ENCODE measurements at regions not wholly inside any gene's neighbourhood (a gene's known extent, or its start where the extent isn't known, plus 50 kb on each side); places are given as distances from the start of the nearest gene placed in this dataset.

- CTCF ChIA-PET = no interaction called here
- 41% methylated on average over 10 of the region's 10 CpGs for WGBS (ENCODE audit: low lambda C conversion rate)
These were observed 207.1 kb downstream of the ERMARD start for GRCh38 chr6:169958510-169958909.

DNA sequence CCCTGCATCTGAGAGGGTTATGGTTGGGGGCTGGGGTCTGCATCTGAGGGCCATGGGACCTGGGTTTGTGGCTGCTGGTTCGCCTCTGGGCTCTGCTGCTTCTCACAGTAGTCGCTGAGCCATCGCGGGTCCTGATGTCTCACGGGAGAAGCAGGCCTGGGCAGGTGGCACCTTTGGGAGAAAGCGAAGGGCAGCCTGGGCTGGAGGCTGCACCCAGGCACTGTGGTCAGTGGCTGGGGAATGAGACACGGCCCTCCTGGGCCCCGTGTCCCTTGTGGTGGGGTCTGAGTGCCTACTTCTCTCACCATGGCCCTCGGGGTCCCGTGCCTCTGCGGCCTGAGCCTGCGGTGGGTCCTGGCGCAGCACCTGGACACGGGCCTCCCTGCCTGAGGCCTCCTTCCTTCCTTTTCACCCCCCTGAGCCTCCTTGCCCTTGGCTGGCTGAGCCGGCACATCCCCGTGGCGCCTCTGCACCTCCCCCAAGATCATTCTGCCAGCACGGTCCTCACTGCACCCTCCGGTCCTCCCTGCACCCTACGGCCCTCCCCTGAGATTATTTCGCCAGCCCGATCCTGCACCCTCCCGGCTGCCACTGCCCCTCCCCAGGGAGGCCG, 206.0 kb downstream of the ERMARD start:
- H2AFZ ChIP-seq (ENCODE audit: low read depth) = no peak overlapping the region
- POLR2A ChIA-PET = no interaction called here
- CTCF ChIA-PET = no interaction called here
- TF ChIP-seq RCOR1 (IDR thresholded peaks at IDR 0.05; ENCODE audit: low read length) (no peak), JUND (IDR thresholded peaks at IDR 0.05) (no peak), USF1 (IDR thresholded peaks at IDR 0.05; ENCODE audit: borderline replicate concordance, low read depth) (no peak)
- peaks cover 0 to 10% of the 10 kb centered on the region in 2 experiments; a peak in 1 of 4 replicates for H3K4me1 ChIP-seq (ENCODE audit: control insufficient read depth in 1 of 2, insufficient read depth in 2 of 2, low read depth in 1 of 2, low read length in 1 of 2)
- peak; percentile 20 for DNase-seq
- no peak overlapping the region for H3K9ac ChIP-seq
- no peaks in the 10 kb centered on the region for H3K9me2 ChIP-seq
- H3K9me3 ChIP-seq = no peaks in the 10 kb centered on the region
- no peak overlapping the region for H3K4me3 ChIP-seq (ENCODE audit: low read depth in 2 of 2, low read length in 1 of 2)
- H3K27ac ChIP-seq (ENCODE audit: low read depth in 2 of 2, low read length in 1 of 2) = no peak overlapping the region
- H3K27me3 ChIP-seq (ENCODE audit: insufficient read depth) = no peaks in the 10 kb centered on the region
- no peaks in the 10 kb centered on the region for H4K20me1 ChIP-seq (ENCODE audit: insufficient read depth)
- H3F3A ChIP-seq (replicated peaks; ENCODE audit: insufficient read depth) = no peaks in the 10 kb centered on the region
- H3K79me2 ChIP-seq (ENCODE audit: insufficient read depth) = no peaks in the 10 kb centered on the region
- no peaks in the 10 kb centered on the region for H3K36me3 ChIP-seq (replicated peaks in 1 of 2; ENCODE audit: control insufficient read depth in 1 of 2, insufficient read depth in 2 of 2, low read length in 1 of 2)
- no peak overlapping the region for H3K4me2 ChIP-seq
- 60% methylated on average over 9 of the region's 24 CpGs for WGBS (ENCODE audit: low lambda C conversion rate)

More at GRCh38 chr6:169958510-169958909, 207.1 kb downstream of the ERMARD start:
- DNase-seq = no peak
- Histone ChIP-seq H3K36me3 (replicated peaks in 1 of 2; ENCODE audit: control insufficient read depth in 1 of 2, insufficient read depth in 2 of 2, low read length in 1 of 2) (no peaks in the 10 kb centered on the region), H3K9ac (no peak overlapping the region), H4K20me1 (ENCODE audit: insufficient read depth) (no peaks in the 10 kb centered on the region), H2AFZ (ENCODE audit: low read depth) (no peak overlapping the region), H3K4me2 (no peak overlapping the region), H3F3A (replicated peaks; ENCODE audit: insufficient read depth) (no peaks in the 10 kb centered on the region), H3K27ac (ENCODE audit: low read depth in 2 of 2, low read length in 1 of 2) (no peak overlapping the region), H3K4me1 (ENCODE audit: control insufficient read depth in 1 of 2, insufficient read depth in 2 of 2, low read depth in 1 of 2, low read length in 1 of 2) (peaks cover 0 to 10% of the 10 kb centered on the region in 2 experiments; a peak in 1 of 4 replicates), H3K79me2 (ENCODE audit: insufficient read depth) (no peaks in the 10 kb centered on the region), H3K9me2 (no peaks in the 10 kb centered on the region), H3K27me3 (ENCODE audit: insufficient read depth) (no peaks in the 10 kb centered on the region), H3K4me3 (ENCODE audit: low read depth in 2 of 2, low read length in 1 of 2) (no peak overlapping the region), H3K9me3 (no peaks in the 10 kb centered on the region)
- no peak for TF ChIP-seq CHD2 (IDR thresholded peaks at IDR 0.05; ENCODE audit: low read length, partially characterized antibody)
- no peak for TF ChIP-seq MEF2A (IDR thresholded peaks at IDR 0.05; ENCODE audit: borderline replicate concordance, low read depth)
- no peak for TF ChIP-seq YY1 (IDR thresholded peaks at IDR 0.05; ENCODE audit: low read depth)
- TF ChIP-seq, protein P1, sequence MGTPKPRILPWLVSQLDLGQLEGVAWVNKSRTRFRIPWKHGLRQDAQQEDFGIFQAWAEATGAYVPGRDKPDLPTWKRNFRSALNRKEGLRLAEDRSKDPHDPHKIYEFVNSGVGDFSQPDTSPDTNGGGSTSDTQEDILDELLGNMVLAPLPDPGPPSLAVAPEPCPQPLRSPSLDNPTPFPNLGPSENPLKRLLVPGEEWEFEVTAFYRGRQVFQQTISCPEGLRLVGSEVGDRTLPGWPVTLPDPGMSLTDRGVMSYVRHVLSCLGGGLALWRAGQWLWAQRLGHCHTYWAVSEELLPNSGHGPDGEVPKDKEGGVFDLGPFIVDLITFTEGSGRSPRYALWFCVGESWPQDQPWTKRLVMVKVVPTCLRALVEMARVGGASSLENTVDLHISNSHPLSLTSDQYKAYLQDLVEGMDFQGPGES (IDR thresholded peaks at IDR 0.05; ENCODE audit: low read depth, low read length) = no peak
- POLR2A ChIA-PET = no interaction called here

- DNase-seq = peak; percentile 4
- TF ChIP-seq FOXJ3 (CRISPR knock-in tag; IDR thresholded peaks at IDR 0.05) (no peak), USF2 (IDR thresholded peaks at IDR 0.05; ENCODE audit: borderline replicate concordance, low read depth, low read length) (no peak), FOXM1 (IDR thresholded peaks at IDR 0.05; ENCODE audit: low read depth) (no peak), MXI1 (IDR thresholded peaks at IDR 0.05; ENCODE audit: low read depth, low read length) (no peak), SIN3A (IDR thresholded peaks at IDR 0.05; ENCODE audit: borderline replicate concordance, low read depth, low read length) (no peak), RFX5 (IDR thresholded peaks at IDR 0.05; ENCODE audit: low read length) (no peak), GABPA (IDR thresholded peaks at IDR 0.05; ENCODE audit: low read depth) (no peak), FOSL2 (IDR thresholded peaks at IDR 0.05; ENCODE audit: borderline replicate concordance, low read depth) (no peak), POLR2AphosphoS5 (IDR thresholded peaks at IDR 0.05; ENCODE audit: low read depth, low read length) (no peak), EZH2phosphoT487 (IDR thresholded peaks at IDR 0.05; ENCODE audit: borderline replicate concordance, low read depth) (no peak)
- H4K20me1 ChIP-seq (ENCODE audit: insufficient read depth) = no peaks in the 10 kb centered on the region
These were observed 205.2 kb downstream of the ERMARD start for GRCh38 chr6:169956580-169956979.

More at GRCh38 chr6:169956580-169956979, 205.2 kb downstream of the ERMARD start:
- WGBS (ENCODE audit: low lambda C conversion rate) = 59% methylated on average over 5 of the region's 9 CpGs
- H2AFZ ChIP-seq (ENCODE audit: low read depth) = no peak overlapping the region
- peaks cover 0 to 10% of the 10 kb centered on the region in 2 experiments; a peak in 1 of 4 replicates for H3K4me1 ChIP-seq (ENCODE audit: control insufficient read depth in 1 of 2, insufficient read depth in 2 of 2, low read depth in 1 of 2, low read length in 1 of 2)
- no peak overlapping the region for H3K4me2 ChIP-seq
- no peaks in the 10 kb centered on the region for H3K9me3 ChIP-seq
- no peak overlapping the region for H3K27ac ChIP-seq (ENCODE audit: low read depth in 2 of 2, low read length in 1 of 2)
- ChIA-PET POLR2A (no interaction called here), CTCF (interaction anchor here (1.9 kb wide), 1 partner anchor 125 kb away, joined by 5 read pairs; no protein-coding TSS in a partner anchor)
- H3F3A ChIP-seq (replicated peaks; ENCODE audit: insufficient read depth) = no peaks in the 10 kb centered on the region
- no peaks in the 10 kb centered on the region for H3K79me2 ChIP-seq (ENCODE audit: insufficient read depth)
- H3K4me3 ChIP-seq (ENCODE audit: low read depth in 2 of 2, low read length in 1 of 2) = no peak overlapping the region
- H3K36me3 ChIP-seq (replicated peaks in 1 of 2; ENCODE audit: control insufficient read depth in 1 of 2, insufficient read depth in 2 of 2, low read length in 1 of 2) = no peaks in the 10 kb centered on the region
- H3K9ac ChIP-seq = no peak overlapping the region
- H3K9me2 ChIP-seq = no peaks in the 10 kb centered on the region
- H3K27me3 ChIP-seq (ENCODE audit: insufficient read depth) = no peaks in the 10 kb centered on the region

Measured in SK-N-SH (cell line).